Fibroblast of the aortic adventitia (primary cell): ENCODE measurements at regions not wholly inside any gene's neighbourhood (a gene's known extent, or its start where the extent isn't known, plus 50 kb on each side); places are given as distances from the start of the nearest gene placed in this dataset.

ENCODE experiments used
- DNase-seq: peaks from one replicate; pipeline ENCODE4 v3.0.0-alpha.2; 2010; ENCODE audit warnings: low read depth
- H3K4me3 ChIP-seq: 2 replicates; pipeline ENCODE4 v1.5.1; 2011; ENCODE audit warnings: low read depth, mild to moderate bottlenecking, control low read depth, low read length, moderate library complexity
- CTCF ChIP-seq: IDR thresholded peaks from 2 replicates; pipeline ENCODE4 v1.5.1; 2011; ENCODE audit warnings: mild to moderate bottlenecking, low read length, control low read depth, inconsistent platforms; ENCODE audit not compliant: insufficient read depth

DNA sequence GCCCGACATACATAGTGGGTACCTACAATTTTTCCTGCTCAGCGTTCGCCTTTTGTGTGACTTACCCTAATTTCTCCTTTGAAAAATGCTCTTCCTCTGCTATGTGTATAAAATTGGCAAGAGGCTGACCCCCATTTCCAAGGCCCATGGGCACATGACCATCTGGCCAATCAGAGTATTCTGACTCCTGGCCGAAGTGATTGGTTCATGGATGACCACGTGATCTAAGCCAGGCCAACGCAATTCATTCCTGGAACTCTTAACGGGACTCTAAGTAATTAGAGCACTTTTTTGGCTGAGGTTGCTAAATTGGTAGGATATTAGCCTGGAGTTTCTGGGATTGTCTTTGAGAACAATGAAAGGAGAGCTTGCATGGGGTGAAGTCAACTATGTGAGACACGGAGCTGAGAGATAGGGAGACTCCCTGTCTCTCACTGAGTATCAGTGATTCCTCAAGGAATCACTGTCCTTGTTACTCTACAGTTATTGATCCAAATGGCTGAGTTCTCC, 110.1 kb upstream of the TBX3 start:
- no peak for DNase-seq
- no peak overlapping the region for H3K4me3 ChIP-seq
- no peak for TF ChIP-seq CTCF

DNA sequence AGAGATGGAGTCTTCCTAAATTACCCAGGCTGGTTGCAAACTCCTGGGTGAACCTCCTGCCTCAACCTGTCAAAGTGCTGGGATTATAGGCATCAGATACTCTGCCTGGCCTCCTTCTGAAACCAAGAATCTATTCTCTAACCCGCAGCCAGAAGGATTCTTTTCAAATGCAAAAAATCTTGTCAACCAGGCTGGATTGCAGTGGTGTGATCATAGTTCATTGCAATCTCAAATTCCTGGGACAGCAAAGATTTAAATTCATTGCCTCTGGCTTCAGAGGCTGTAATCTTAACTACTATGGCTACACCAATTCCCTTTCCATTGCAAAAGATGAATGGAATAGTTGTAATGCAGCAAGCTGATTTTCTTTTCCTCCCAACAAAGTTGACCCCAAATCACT, 106.3 kb upstream of the TBX3 start:
- no peak overlapping the region for H3K4me3 ChIP-seq
- no peak for TF ChIP-seq CTCF
- no peak for DNase-seq

- no peak for DNase-seq
- H3K4me3 ChIP-seq = no peak overlapping the region
- TF ChIP-seq CTCF = no peak
Measured at GRCh38 chr12:114789821-114790220, 105.8 kb upstream of the TBX3 start.

GRCh38 chr12:114789276-114789675, 105.3 kb upstream of the TBX3 start:
- no peak for TF ChIP-seq CTCF
- no peak overlapping the region for H3K4me3 ChIP-seq
- no peak for DNase-seq

- no peak for TF ChIP-seq CTCF
- H3K4me3 ChIP-seq = no peak overlapping the region
- DNase-seq = no peak
Measured at GRCh38 chr12:114784526-114784925, 100.6 kb upstream of the TBX3 start.

DNA sequence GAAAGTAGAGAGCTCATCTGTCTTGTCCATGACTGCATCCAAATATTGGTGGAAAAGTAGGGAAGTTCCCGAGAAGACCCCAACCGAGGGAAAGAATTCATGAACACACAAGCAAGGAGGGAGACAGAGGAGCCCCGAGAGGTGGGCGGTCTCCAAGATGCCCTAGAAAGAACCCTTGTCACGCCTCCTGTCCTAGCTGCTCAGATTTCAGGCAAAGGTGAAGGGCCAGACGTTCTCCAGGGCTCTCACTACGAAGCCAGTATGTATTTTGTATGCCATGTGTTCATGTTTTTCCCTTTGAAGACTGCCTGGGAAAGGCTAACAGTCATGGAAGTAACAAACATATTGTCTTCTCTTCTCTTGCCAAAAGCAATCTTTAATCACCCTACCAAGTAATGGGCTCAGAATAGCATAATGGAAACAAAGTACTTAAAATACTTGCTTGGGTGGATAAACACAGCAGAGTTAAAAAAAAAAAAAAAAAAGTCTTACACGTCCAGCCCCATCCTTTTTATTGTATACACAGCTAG, 99.2 kb upstream of the TBX3 start:
- no peak for DNase-seq
- no peak for TF ChIP-seq CTCF
- no peak overlapping the region for H3K4me3 ChIP-seq
